Suprapubic skin (tissue), 4 donors: ENCODE measurements at regions not wholly inside any gene's neighbourhood (a gene's known extent, or its start where the extent isn't known, plus 50 kb on each side); places are given as distances from the start of the nearest gene placed in this dataset.

Experiments
- DNase-seq, 2 donors: peaks; one replicate each; pipeline ENCODE4 v3.0.0-alpha.2; 2019; ENCODE audit warnings: low spot score in 2 of 2
- H3K27ac ChIP-seq: fragments of 200-600 bp; sonication (generic); one replicate; pipeline ENCODE4 v1.5.1; 2019
- H3K27me3 ChIP-seq: fragments of 200-600 bp; sonication (generic); one replicate; pipeline ENCODE4 v1.5.1; 2019
- H3K36me3 ChIP-seq: fragments of 200-600 bp; sonication (generic); one replicate; pipeline ENCODE4 v1.5.1; 2019
- H3K4me1 ChIP-seq: fragments of 200-600 bp; sonication (generic); one replicate; pipeline ENCODE4 v1.5.1; 2019
- H3K4me3 ChIP-seq: fragments of 200-600 bp; sonication (generic); one replicate; pipeline ENCODE4 v1.5.1; 2019; ENCODE audit warnings: mild to moderate bottlenecking
- H3K9me3 ChIP-seq: fragments of 200-600 bp; sonication (generic); one replicate; pipeline ENCODE4 v1.5.1; 2019
- EP300 ChIP-seq: sonication (generic); formaldehyde crosslinking; IDR thresholded peaks from one replicate; pipeline ENCODE4 v1.6.1; 2017; ENCODE audit warnings: antibody characterized with exemption
- POLR2A ChIP-seq, 2 donors: fragments of 450-650 bp; IDR thresholded peaks; one replicate each; pipeline ENCODE4 v1.6.1; 2017; ENCODE audit warnings: antibody characterized with exemption in 2 of 2, mild to moderate bottlenecking in 2 of 2, moderate library complexity in 2 of 2
- POLR2AphosphoS5 ChIP-seq, 3 donors: sonication (generic); formaldehyde crosslinking; IDR thresholded peaks; one replicate each; pipeline ENCODE4 v1.6.1; 2017; ENCODE audit warnings: antibody characterized with exemption in 3 of 3
- WGBS: methylation state at CpG from one replicate; pipeline ENCODE4 v1.1.5; 2018; 5-methylcytosine and 5-hydroxymethylcytosine counted together
- TF ChIP-seq, protein P1 (sequence below), 2 donors: fragments of 200-600 bp in 1 of 2; fragments of 450-650 bp in 1 of 2; sonication (generic) in 1 of 2; IDR thresholded peaks; one replicate each; pipeline ENCODE4 v1.5.1; 2016 to 2019; ENCODE audit warnings: antibody characterized with exemption in 2 of 2, mild to moderate bottlenecking in 1 of 2, moderate library complexity in 1 of 2

DNA sequence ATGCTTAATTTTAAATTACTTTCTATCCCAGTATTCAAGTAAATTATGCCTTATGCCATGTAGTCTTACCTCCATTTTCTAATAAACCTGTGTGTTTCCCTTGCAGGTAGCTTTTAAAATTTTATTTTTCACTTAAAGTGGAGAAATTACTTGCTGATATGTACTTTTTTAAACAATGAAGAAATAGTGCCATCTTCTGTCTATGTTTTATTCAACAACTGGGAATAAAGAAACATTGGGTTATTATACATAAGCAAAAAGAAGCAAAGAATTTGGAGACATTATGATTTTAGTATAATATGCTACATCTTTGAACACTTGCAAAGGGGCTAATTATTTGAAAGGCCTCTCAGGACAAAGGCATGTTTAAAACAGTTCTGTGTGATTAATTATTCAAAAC is 1912.9 kb downstream of the MRPL39 start:
- no peak for DNase-seq
- TF ChIP-seq POLR2A (IDR thresholded peaks at IDR 0.05) (no peak), POLR2AphosphoS5 (IDR thresholded peaks at IDR 0.05) (no peak), EP300 (no peak)
- TF ChIP-seq, protein P1, sequence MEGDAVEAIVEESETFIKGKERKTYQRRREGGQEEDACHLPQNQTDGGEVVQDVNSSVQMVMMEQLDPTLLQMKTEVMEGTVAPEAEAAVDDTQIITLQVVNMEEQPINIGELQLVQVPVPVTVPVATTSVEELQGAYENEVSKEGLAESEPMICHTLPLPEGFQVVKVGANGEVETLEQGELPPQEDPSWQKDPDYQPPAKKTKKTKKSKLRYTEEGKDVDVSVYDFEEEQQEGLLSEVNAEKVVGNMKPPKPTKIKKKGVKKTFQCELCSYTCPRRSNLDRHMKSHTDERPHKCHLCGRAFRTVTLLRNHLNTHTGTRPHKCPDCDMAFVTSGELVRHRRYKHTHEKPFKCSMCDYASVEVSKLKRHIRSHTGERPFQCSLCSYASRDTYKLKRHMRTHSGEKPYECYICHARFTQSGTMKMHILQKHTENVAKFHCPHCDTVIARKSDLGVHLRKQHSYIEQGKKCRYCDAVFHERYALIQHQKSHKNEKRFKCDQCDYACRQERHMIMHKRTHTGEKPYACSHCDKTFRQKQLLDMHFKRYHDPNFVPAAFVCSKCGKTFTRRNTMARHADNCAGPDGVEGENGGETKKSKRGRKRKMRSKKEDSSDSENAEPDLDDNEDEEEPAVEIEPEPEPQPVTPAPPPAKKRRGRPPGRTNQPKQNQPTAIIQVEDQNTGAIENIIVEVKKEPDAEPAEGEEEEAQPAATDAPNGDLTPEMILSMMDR (IDR thresholded peaks at IDR 0.05) = no peak
- Histone ChIP-seq H3K9me3 (no peaks in the 10 kb centered on the region), H3K36me3 (no peaks in the 10 kb centered on the region), H3K27me3 (no peaks in the 10 kb centered on the region), H3K4me3 (no peak overlapping the region), H3K4me1 (no peaks in the 10 kb centered on the region), H3K27ac (no peak overlapping the region)

DNA sequence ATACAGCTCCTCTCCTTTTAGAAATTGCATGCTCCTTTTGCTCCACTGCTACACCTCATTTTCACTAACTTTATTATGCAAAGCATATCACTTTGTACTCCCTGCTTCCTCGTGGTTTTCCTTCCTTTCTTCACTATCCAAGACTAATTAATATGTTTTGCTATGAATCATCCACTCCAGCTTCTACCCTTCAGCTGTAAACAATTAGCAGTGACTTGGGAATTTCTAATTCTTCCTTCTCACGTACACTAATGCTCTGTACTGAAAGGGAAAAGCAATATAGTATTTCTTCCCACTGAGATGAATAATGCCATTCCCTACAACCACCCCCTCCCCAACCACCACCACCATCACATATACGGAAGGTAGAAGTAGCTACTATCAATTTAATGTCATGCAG is 1917.0 kb downstream of the MRPL39 start:
- Histone ChIP-seq H3K27me3 (no peaks in the 10 kb centered on the region), H3K4me3 (no peak overlapping the region), H3K36me3 (no peaks in the 10 kb centered on the region), H3K9me3 (no peaks in the 10 kb centered on the region), H3K27ac (no peak overlapping the region), H3K4me1 (no peaks in the 10 kb centered on the region)
- no peak for DNase-seq
- WGBS = 25% methylated on average over 3 of the region's 3 CpGs
- TF ChIP-seq POLR2AphosphoS5 (IDR thresholded peaks at IDR 0.05) = no peak
- TF ChIP-seq, protein P1 (IDR thresholded peaks at IDR 0.05) = no peak
- no peak for TF ChIP-seq EP300
- no peak for TF ChIP-seq POLR2A (IDR thresholded peaks at IDR 0.05)

DNA sequence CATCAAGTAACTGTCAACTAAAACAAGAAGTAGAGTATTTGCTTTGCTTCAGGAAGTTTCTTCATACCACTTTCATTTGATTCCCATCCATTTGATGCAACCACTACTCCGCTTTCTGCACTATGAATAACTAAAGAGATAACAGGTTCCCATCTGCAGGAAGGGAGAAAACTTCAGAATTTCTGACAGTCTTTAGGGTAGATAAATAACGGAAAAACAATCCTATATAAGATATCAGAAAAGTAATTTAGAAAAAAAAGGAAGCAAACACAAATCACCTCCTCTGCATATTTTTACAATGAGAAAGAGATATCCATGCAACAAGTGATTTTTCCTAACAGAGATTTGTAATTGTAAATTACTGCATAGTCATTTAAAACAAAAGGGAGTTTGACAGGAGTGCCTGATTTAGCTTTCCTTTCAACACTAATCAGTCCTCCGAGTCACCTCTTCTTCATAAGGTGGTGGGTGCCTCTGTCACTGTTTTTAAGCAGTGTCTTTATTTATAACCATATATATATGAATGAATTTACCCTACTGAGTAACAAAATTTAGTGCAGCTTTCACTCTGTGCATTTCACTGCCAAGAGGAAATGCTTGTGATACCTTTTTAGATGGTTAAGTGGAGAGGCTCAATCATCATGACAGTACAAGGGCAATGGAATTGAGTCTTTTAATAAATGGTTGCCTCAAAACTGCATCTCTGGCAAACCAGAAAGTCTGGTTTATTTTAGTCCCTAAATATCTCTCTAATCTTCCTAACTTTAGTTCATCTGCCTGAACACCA is 1920.4 kb downstream of the MRPL39 start:
- no peak for TF ChIP-seq POLR2AphosphoS5 (IDR thresholded peaks at IDR 0.05)
- no peak for TF ChIP-seq POLR2A (IDR thresholded peaks at IDR 0.05)
- TF ChIP-seq, protein P1 (IDR thresholded peaks at IDR 0.05) = no peak
- TF ChIP-seq EP300 = no peak
- Histone ChIP-seq H3K4me3 (no peak overlapping the region), H3K27ac (no peak overlapping the region), H3K4me1 (no peaks in the 10 kb centered on the region), H3K9me3 (no peaks in the 10 kb centered on the region), H3K36me3 (no peaks in the 10 kb centered on the region), H3K27me3 (no peaks in the 10 kb centered on the region)
- DNase-seq = no peak
- WGBS = 55% methylated on average over 3 of the region's 3 CpGs

DNA sequence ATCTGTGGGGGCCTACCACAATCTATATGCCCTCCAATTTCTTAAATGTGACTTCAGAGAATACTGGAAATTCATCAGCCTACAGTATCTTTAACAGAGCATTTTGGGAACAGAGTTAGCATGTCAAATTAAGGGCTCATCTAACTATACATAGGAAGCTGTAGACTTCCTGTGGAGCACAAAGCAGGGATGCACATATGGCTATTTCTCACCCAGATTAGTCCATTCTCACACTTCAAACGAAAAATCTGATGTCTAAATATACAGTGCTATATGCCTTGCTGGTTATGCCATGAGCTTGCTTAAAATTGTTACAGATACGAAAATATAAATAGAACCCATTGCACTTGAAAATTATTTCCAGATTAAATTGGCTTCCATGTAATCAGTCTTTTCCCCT is 1922.8 kb downstream of the MRPL39 start:
- no peak overlapping the region for H3K27ac ChIP-seq
- TF ChIP-seq, protein P1 (IDR thresholded peaks at IDR 0.05) = no peak
- no peak for TF ChIP-seq POLR2AphosphoS5 (IDR thresholded peaks at IDR 0.05)
- no peak for TF ChIP-seq POLR2A (IDR thresholded peaks at IDR 0.05)
- TF ChIP-seq EP300 = no peak
- 62% methylated on average over 2 of the region's 2 CpGs for WGBS
- H3K36me3 ChIP-seq = no peaks in the 10 kb centered on the region
- no peaks in the 10 kb centered on the region for H3K9me3 ChIP-seq
- no peaks in the 10 kb centered on the region for H3K4me1 ChIP-seq
- no peaks in the 10 kb centered on the region for H3K27me3 ChIP-seq
- no peak for DNase-seq
- no peak overlapping the region for H3K4me3 ChIP-seq

DNA sequence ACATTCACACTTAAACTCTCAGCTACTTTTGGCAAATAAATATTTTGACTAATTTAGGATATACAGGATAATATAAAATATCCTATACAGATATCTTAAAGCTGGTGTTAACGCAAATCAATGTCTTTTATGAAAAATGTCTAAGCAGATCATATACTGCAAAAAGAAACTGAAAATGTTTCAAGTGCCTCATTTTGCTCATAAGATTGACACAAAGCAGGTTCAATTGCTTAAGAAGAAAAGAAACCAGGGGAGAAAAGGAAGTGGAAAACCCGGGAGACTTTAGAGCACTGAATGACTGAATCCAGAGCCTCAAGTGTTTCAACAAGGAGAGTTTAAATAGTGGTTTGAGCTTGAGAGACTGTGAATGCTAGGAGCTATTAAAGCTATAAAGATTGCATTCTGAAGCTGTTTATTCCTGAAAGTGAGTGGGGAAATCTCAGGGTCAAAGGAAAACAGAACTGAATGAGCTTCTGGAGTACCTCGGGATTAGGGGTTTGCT is 1943.0 kb downstream of the MRPL39 start:
- no peak for DNase-seq
- Histone ChIP-seq H3K4me3 (no peak overlapping the region), H3K36me3 (no peaks in the 10 kb centered on the region), H3K4me1 (no peaks in the 10 kb centered on the region), H3K27me3 (no peaks in the 10 kb centered on the region), H3K9me3 (no peaks in the 10 kb centered on the region), H3K27ac (no peak overlapping the region)
- TF ChIP-seq POLR2AphosphoS5 (IDR thresholded peaks at IDR 0.05) = no peak
- TF ChIP-seq, protein P1 (IDR thresholded peaks at IDR 0.05) = no peak
- no peak for TF ChIP-seq EP300
- no peak for TF ChIP-seq POLR2A (IDR thresholded peaks at IDR 0.05)
- 74% methylated on average over 3 of the region's 3 CpGs for WGBS
